ENCODE measurements at regions not wholly inside any gene's neighbourhood (a gene's known extent, or its start where the extent isn't known, plus 50 kb on each side); places are given as distances from the start of the nearest gene placed in this dataset.
"Not testable (repeated sequence)": the region's sequence is repeated elsewhere in the genome, so short reads cannot be mapped to it uniquely, and the experiment has no call there.

DNA sequence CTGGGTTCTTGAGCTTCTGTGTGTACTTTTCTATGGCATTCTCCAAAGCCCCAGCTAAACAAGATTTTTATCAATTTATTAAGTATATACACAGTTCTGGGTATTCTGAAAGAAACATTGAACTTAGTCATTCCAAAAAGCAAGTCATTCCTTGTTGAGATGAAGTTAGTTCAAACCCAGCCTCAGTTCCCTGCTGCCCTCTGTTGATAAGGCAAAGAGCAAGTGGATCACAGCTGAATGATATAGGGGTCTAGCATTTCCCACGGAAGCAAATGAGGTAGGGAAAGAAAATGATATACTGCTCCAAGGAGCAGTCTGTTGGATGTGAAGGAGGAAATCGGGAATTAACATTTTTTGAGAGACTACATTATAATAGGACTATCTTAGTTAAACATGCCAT is 841.8 kb upstream of the TENM4 start:
- no peak for DNase-seq

- DNase-seq, result no peak
Observed at GRCh38 chr11:80281194-80281593, 840.4 kb upstream of the TENM4 start.

DNA sequence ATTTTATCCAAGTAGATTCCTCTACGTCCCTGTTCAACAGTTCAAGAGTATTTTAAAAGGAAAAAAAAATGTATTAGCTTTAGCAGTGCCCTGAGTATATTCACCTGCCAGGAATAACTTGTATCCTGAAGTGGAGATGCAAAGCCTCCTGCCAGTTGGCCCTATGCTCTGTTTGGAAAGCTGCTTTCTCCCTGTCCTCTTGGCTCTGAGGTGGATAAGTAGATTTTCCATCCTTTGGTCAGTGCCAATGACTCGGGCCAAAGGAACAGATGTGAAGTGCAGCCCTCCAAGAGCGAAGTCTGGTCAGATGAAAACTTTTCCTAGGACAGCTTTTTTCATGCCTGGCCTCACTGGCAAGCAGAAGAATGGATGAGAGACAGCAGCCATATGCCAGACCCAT is 839.9 kb upstream of the TENM4 start:
- DNase-seq, result no peak

- no peak for DNase-seq
Observed at GRCh38 chr11:80261776-80262175, 820.9 kb upstream of the TENM4 start.

GRCh38 chr11:80257319-80258015 is 816.6 kb upstream of the TENM4 start:
- DNase-seq, result not testable (repeated sequence)

DNA sequence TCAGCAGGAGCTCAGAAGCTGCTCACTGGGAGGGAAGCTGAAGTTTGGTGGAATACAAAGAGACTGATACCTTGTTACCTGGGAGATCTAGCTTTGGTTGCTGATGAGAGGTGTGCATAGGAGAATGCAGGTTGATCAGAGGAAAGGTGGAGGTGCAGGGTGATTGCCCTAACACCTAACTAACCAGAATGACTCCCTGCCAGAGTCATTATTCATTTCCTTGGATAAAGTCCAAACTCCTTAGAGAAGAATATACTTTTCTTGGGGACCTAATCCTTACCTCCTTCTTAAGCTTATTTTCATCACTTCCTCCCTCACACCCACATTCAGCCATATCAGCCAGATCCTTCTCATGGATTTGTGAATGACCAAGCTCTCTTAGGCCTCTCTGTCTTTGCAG is 814.2 kb upstream of the TENM4 start:
- DNase-seq, result no peak

GRCh38 chr11:80241766-80242165 is 800.9 kb upstream of the TENM4 start:
- DNase-seq, result no peak

- DNase-seq, result no peak
Observed at GRCh38 chr11:80240245-80240644, 799.4 kb upstream of the TENM4 start.

DNA sequence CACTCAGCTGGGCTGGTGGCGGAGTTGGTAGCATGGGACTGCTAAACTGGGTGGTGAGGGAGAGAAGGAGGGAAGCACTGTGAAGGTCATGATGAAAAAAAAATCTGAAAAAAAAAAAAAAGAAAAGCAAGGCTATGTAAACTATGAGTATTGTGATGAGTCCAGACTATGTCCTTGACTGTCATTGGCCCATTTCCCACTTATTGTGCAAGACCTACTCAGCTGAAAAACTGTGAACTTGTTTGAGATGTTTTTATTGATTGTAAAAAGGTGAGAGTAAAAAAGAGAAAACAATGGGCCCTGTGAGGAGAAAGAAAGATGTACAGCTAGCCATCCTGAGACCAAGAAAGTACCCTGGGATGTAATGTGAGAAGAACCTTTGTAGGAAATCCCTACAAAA is 798.4 kb upstream of the TENM4 start:
- no peak for DNase-seq

DNA sequence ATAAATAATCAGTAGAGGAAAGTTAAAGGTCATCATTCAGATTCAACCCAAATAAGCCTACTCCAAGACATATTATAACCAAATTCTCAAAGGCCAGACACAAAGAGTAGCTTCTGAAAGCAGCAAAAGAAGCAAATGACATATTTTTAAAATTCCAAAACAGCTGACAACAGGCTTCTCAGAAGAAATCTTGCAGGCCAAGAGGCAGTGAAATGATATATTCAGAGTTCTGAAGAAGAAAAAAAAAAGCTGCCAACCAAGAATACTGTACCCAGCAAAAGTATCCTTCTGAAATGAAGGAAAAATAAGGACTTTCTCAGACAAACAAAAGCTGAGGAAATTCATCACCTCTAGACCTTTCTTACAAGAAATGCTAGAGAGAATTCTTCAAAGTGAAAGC is 787.1 kb upstream of the TENM4 start:
- DNase-seq, result no peak

- DNase-seq, result no peak
Observed at GRCh38 chr11:80214413-80214812, 773.6 kb upstream of the TENM4 start.

GRCh38 chr11:80211673-80212072 is 770.8 kb upstream of the TENM4 start:
- no peak for DNase-seq

GRCh38 chr11:80204021-80204420 is 763.2 kb upstream of the TENM4 start:
- DNase-seq, result no peak

DNA sequence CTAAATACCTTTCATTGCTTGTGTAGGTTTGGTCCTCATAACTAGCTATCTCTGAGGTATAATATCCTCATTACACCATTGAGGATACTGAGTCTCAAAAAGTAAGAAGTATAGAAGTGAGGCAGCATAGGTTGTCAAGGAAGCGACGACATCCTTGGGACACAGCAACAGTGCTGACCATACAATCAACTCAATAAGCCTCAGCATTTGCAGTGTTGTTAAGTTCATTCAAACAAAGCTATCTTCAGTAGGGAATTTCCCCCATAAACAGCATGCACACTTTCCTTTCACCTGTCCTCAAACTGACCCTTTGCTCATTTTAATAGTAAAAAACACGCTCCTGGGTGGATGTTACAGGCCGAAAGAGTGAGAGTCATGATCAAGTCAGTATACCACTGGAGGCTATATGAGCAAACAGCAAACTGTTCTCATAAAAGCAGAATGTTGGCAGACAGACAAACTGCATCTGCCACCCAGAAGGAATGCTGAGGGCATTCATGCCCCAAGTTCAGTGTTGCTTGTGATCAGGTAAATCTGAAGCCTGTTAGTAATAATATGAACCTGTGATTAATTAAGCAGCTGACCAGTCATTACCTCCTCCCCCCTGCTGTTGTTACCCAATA is 756.2 kb upstream of the TENM4 start:
- no peak for DNase-seq

DNA sequence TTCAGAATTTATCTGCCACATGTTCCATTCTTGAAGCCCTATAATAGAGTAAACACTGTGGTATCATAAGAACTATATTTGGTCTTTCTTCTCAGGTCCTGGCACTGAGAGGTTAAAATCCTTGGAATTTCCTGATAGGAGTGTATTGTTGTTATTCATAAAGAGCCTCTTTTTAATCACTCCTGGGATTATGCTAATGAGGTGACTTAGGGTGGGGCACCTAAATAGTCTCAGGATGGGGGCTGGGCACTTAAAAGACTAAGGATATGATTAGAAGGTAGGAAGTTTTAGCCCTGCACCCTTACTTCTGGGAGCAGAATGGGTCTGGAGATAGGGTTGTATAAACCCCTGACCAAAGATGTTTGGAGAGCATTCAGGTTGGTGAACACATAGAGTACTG is 755.2 kb upstream of the TENM4 start:
- no peak for DNase-seq

DNA sequence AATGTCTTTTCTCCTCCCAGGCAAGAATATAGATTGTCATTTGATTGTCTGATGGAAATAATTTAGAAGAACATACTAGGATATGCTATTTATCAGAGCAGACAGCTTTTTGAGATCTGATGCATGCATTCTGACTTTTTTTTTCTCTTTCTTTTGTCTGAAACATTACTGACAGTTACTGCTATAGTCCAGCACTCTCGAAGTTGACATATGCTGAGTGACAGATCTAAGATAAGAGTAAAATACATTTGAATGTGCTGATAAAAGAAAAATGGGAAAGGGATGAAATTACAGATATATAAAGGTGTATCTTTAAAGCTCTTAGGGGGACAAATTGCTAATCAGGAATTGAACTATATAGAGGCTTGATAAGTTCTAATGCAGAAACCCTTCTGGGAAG is 753.8 kb upstream of the TENM4 start:
- DNase-seq, result no peak

- no peak for DNase-seq
Observed at GRCh38 chr11:80194016-80194415, 753.2 kb upstream of the TENM4 start.

DNA sequence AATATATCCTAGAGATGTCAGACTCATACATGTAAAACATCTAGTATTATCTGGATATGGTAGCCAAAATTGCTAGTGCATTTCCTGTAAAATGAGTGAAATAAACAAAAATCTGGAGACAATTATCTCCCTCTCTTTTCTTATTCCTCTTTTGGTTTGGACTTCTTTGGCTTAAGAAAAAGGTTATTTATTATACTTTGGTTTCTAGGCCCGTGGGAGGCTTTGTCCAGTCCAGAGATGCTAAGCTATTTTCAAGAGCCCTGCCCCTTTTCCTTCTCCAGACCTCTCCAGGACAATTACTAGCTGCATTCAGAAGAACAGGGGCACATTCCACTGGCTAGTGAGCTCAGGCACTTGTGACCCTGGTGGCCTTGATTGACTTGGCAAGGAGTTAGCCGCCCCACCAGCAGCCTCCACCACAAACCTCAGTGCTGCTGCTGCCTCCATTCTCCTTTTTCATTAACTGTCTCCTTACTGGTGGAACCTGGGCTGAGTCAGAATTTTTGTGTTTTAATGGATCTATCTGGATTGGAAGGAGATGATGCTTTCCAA is 747.3 kb upstream of the TENM4 start:
- no peak for DNase-seq

- no peak for DNase-seq
Observed at GRCh38 chr11:80186692-80187091, 745.9 kb upstream of the TENM4 start.

DNA sequence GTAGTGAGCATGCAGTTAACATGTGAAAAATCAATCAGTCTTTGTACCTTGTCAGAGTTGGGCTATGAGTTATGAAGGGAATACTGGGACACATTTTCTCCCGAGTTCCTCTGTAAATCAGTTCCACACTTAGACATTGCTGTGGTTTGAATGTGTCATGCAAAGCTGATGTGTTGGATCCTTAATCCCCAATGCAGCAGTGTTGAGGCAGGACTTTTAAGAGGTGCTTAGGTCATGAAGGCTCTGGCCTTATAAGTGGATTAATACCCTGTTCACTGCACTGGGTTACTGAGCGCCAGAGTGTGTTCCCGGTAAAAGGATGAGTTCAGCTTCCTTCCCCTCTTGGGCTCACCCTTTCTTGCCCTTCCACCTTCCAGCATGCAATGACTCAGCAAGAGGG is 742.1 kb upstream of the TENM4 start:
- no peak for DNase-seq

DNA sequence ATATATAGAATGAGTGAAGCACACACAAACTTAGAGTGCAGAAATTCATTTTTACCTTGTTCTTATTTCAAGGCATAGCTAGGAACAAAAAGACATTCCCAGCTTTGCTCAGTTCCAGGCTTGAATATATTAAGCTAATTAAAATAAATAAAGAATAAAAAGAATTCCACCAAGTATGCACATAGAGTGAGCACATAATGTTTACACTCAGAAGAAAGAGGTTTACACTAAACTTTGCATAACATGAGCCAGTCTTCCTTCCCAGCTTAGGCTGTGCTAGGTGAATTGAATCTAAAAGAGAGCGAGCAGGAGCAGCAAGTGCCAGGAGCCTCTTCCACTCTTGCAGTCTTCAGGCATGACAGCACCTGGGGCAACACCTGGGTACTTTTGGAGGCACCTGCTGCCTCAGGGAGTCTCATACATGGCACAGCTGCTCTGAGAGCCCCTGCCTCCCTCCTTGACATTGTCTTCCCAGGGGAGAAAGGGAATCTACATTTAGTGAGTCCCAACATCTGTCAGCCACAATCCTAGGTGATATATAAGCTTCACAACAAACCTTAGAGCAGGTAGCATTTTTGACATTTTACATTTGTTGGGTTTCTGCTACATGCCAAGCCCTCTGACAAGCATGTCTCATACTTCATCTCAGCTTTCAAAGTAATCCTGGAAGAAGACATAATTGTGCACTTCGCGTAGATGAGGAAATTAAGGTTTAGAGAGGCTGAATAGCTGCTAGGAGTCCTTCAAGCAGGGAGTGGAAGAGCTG is 732.7 kb upstream of the TENM4 start:
- DNase-seq, result no peak

- no peak for DNase-seq
Observed at GRCh38 chr11:80168796-80169195, 728.0 kb upstream of the TENM4 start.

DNA sequence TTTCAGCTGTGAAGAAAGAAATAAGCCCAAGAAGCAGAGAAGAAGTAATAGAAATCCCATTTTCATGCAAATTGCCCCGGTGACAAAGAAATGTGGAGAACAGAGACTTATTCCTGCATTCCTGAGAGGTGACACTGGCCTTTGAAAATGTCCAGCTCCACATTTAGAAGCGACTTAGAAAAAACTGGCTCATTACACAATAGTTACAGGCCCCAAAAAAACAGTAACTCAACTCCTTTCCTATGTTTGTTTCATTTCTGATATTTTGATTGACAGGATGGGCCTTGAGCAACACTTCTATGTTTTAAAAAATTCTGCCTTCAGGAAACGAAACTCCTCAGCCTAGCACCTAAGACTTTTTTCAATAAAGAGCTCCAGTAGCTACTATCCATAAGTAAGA is 726.9 kb upstream of the TENM4 start:
- DNase-seq, result no peak

GRCh38 chr11:80165744-80166143 is 724.9 kb upstream of the TENM4 start:
- no peak for DNase-seq

Measured in activated gamma-delta T cell (primary cell).